ENCODE measurements at regions not wholly inside any gene's neighbourhood (a gene's known extent, or its start where the extent isn't known, plus 50 kb on each side); places are given as distances from the start of the nearest gene placed in this dataset.

DNA sequence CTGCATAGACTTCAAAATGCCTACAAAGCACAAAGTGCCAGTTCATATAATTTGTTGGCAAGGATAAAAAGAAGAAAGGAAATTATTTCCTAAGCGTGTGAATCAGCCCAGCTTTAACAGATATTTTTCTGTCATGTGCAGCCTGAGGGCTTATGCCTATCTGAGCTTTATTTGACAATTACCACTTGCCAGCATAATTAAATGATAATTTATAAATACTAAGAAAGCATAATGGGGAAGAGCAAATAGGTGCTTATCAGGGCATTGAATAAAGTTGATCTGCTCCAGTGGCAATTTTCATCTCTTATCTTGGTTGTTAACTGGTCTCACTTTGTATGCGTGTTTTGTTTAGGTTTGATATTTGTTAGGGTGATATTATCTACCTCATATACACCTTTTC is 313.4 kb upstream of the DNAJC19 start (continued):
- TF ChIP-seq REST (IDR thresholded peaks at IDR 0.05; ENCODE audit: unreplicated experiment) (no peak), NANOG (IDR thresholded peaks at IDR 0.05; ENCODE audit: borderline replicate concordance) (no peak), ZNF114 (CRISPR knock-in tag; IDR thresholded peaks at IDR 0.05) (no peak)

DNA sequence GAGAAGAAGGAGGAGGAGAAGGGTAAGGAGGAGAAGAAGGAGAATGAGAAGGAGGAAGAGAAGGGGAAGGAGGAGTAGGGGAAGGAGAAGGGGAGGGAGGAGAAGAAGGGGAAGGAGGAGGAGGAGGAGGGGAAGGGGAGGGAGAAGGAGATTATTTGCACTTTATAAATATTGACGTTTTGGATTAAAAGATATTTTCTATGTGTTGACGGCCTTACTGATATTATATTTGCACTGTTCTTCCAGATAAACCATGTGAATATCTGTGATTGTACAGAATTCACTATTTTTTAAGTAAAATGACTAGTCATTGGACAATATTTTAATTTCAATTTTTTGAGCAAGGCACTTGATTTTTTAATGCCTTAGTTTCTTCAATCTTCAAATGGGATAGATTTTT is 310.5 kb upstream of the DNAJC19 start:
- peaks cover 18% of the 10 kb centered on the region; the same call in 2 of the 3 replicates for H3K4me1 Mint-ChIP-seq
- ATAC-seq = no peak
- H3K27ac Mint-ChIP-seq = no peak overlapping the region
- Histone ChIP-seq H3K4me1 (ENCODE audit: insufficient read depth) (peaks cover 11% of the 10 kb centered on the region), H3F3A (replicated peaks; ENCODE audit: low read depth) (no peaks in the 10 kb centered on the region), H4K20me1 (replicated peaks; ENCODE audit: insufficient read depth) (no peaks in the 10 kb centered on the region), H3K27ac (ENCODE audit: low read depth) (no peak overlapping the region), H3K27me3 (ENCODE audit: insufficient read depth) (no peaks in the 10 kb centered on the region), H2AFZ (no peak overlapping the region), H3K9me2 (ENCODE audit: insufficient read depth) (no peaks in the 10 kb centered on the region), H3K79me2 (replicated peaks; ENCODE audit: insufficient read depth) (no peaks in the 10 kb centered on the region), H3K36me3 (ENCODE audit: insufficient read depth) (no peaks in the 10 kb centered on the region), H3K4me2 (no peak overlapping the region), H3K4me3 (no peak overlapping the region)
- H3K27me3 Mint-ChIP-seq (ENCODE audit: insufficient read depth, low read depth, poor library complexity) = no peaks in the 10 kb centered on the region
- DNase-seq (ENCODE audit: low spot score) = no peak
- no peaks in the 10 kb centered on the region for H3K36me3 Mint-ChIP-seq (ENCODE audit: low read depth)
- no peaks in the 10 kb centered on the region for H3K9me3 Mint-ChIP-seq
- H3K4me3 Mint-ChIP-seq = no peak overlapping the region
- TF ChIP-seq NANOG (IDR thresholded peaks at IDR 0.05; ENCODE audit: borderline replicate concordance) = no peak
- no peak for TF ChIP-seq STAT1 (IDR thresholded peaks at IDR 0.05; ENCODE audit: unreplicated experiment)
- TF ChIP-seq EZH2phosphoT487 (IDR thresholded peaks at IDR 0.05; ENCODE audit: unreplicated experiment) = no peak
- no peak for TF ChIP-seq ETS1 (IDR thresholded peaks at IDR 0.05)
- no peak for TF ChIP-seq JUNB (IDR thresholded peaks at IDR 0.05; ENCODE audit: unreplicated experiment)
- TF ChIP-seq ZNF331 (CRISPR knock-in tag; IDR thresholded peaks at IDR 0.05; ENCODE audit: low read depth) = no peak
- TF ChIP-seq, protein P1, sequence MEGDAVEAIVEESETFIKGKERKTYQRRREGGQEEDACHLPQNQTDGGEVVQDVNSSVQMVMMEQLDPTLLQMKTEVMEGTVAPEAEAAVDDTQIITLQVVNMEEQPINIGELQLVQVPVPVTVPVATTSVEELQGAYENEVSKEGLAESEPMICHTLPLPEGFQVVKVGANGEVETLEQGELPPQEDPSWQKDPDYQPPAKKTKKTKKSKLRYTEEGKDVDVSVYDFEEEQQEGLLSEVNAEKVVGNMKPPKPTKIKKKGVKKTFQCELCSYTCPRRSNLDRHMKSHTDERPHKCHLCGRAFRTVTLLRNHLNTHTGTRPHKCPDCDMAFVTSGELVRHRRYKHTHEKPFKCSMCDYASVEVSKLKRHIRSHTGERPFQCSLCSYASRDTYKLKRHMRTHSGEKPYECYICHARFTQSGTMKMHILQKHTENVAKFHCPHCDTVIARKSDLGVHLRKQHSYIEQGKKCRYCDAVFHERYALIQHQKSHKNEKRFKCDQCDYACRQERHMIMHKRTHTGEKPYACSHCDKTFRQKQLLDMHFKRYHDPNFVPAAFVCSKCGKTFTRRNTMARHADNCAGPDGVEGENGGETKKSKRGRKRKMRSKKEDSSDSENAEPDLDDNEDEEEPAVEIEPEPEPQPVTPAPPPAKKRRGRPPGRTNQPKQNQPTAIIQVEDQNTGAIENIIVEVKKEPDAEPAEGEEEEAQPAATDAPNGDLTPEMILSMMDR (conservative IDR thresholded peaks at IDR 0.05; ENCODE audit: low read depth in 2 of 2) = no peak
- TF ChIP-seq ZNF462 (CRISPR knock-in tag; IDR thresholded peaks at IDR 0.05) = no peak

All from GM23338 (cell line).